Kidney (tissue), 13 donors: ENCODE measurements at regions not wholly inside any gene's neighbourhood (a gene's known extent, or its start where the extent isn't known, plus 50 kb on each side); places are given as distances from the start of the nearest gene placed in this dataset.

Experiments used
- DNase-seq, 5 donors: peaks; one replicate each; pipeline ENCODE4 v3.0.0-alpha.2; 2013 to 2020
- FAIRE-seq: peaks from 2 replicates; lab custom pipeline; 2012; peaks lifted over from hg19 to GRCh38; lab: Jason Lieb, UNC
- H3K27ac ChIP-seq, 2 donors: one replicate each; pipeline ENCODE4 v1.7.0; 2013; ENCODE audit warnings: low read depth in 2 of 2, low read length in 2 of 2, inconsistent platforms in 1 of 2
- H3K27me3 ChIP-seq: one replicate; pipeline ENCODE4 v1.7.1; 2013; ENCODE audit warnings: low read length, inconsistent platforms; ENCODE audit not compliant: control insufficient read depth, insufficient read depth
- H3K36me3 ChIP-seq, 3 donors: one replicate each; pipeline versions ENCODE4 v1.7.0 to v1.7.1; 2013; ENCODE audit warnings: low read length in 3 of 3, control low read depth in 1 of 3, inconsistent platforms in 1 of 3; ENCODE audit not compliant: insufficient read depth in 3 of 3, control insufficient read depth in 2 of 3
- H3K4me1 ChIP-seq, 3 donors: one replicate each; pipeline versions ENCODE4 v1.7.0 to v1.7.1; 2013; ENCODE audit warnings: low read length in 3 of 3, inconsistent platforms in 1 of 3, low read depth in 1 of 3; ENCODE audit not compliant: control insufficient read depth in 2 of 3, insufficient read depth in 2 of 3
- H3K4me3 ChIP-seq, 3 donors: one replicate each; pipeline versions ENCODE4 v1.7.0 to v1.8.1; 2013; ENCODE audit warnings: low read length in 3 of 3, control low read depth in 1 of 3, inconsistent platforms in 1 of 3
- H3K9ac ChIP-seq, 3 donors: one replicate each; pipeline versions ENCODE4 v1.7.0 to v1.7.1; 2013; ENCODE audit warnings: low read length in 3 of 3, control low read depth in 1 of 3, inconsistent platforms in 1 of 3
- H3K9me3 ChIP-seq, 3 donors: one replicate each; pipeline versions ENCODE4 v1.7.0 to v1.7.1; 2013; ENCODE audit warnings: low read length in 3 of 3, control low read depth in 1 of 3, inconsistent platforms in 1 of 3; ENCODE audit not compliant: control insufficient read depth in 2 of 3, insufficient read depth in 1 of 3
- intact Hi-C: fragments of 100-400 bp; cut with DNase I; formaldehyde crosslinking; loops from one replicate; pipeline ENCODE4 v1.11.1; 2022
- TF ChIP-seq, protein P1 (sequence below): IDR thresholded peaks from 3 replicates; pipeline ENCODE4 v1.5.1; 2012; ENCODE audit warnings: mild to moderate bottlenecking, moderate library complexity, borderline replicate concordance; ENCODE audit not compliant: insufficient read depth; ENCODE audit errors: extremely low read depth
- donor health status: control.
- donor health status: control.
- donor health status: control.
- donor health status: control.
- donor health status: control.
- donor health status: DM: yes; HTN: yes; CAD: no.
- donor health status: Normal renal cell carcinoma (clear cell type).

DNA sequence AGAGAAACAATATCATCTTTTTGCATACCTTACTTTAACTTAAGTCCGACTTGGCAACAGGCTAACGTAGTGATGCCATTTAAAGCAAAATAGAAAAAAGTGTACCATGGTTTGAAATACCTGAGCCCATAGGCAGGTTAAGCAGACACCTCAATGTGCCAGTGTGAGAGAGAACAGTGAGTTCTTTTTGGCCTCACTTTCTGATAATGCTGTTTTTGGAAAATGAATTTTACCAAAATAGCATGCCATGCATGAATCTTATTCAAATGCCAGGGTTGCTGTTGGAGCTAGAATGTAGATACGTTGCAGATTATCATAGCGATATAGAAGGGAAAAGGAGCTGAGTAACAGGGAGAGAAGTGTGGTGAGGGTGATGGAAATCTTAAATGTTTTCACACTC is 170.2 kb downstream of the OTOR start:
- H3K9ac ChIP-seq: no peak overlapping the region
- intact Hi-C loops: no loop called here
- DNase-seq: no peak
- TF ChIP-seq, protein P1, sequence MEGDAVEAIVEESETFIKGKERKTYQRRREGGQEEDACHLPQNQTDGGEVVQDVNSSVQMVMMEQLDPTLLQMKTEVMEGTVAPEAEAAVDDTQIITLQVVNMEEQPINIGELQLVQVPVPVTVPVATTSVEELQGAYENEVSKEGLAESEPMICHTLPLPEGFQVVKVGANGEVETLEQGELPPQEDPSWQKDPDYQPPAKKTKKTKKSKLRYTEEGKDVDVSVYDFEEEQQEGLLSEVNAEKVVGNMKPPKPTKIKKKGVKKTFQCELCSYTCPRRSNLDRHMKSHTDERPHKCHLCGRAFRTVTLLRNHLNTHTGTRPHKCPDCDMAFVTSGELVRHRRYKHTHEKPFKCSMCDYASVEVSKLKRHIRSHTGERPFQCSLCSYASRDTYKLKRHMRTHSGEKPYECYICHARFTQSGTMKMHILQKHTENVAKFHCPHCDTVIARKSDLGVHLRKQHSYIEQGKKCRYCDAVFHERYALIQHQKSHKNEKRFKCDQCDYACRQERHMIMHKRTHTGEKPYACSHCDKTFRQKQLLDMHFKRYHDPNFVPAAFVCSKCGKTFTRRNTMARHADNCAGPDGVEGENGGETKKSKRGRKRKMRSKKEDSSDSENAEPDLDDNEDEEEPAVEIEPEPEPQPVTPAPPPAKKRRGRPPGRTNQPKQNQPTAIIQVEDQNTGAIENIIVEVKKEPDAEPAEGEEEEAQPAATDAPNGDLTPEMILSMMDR: no peak
- no peak overlapping the region for H3K4me3 ChIP-seq
- H3K4me1 ChIP-seq: no peaks in the 10 kb centered on the region
- no peak overlapping the region for H3K27ac ChIP-seq
- H3K9me3 ChIP-seq: no peaks in the 10 kb centered on the region
- FAIRE-seq: no peak
- no peaks in the 10 kb centered on the region for H3K27me3 ChIP-seq
- H3K36me3 ChIP-seq: no peaks in the 10 kb centered on the region

- no peak for FAIRE-seq
Measured at GRCh38 chr20:16919841-16920240, 171.7 kb downstream of the OTOR start.

GRCh38 chr20:16922834-16923233 is 174.7 kb downstream of the OTOR start:
- TF ChIP-seq, protein P1: no peak
- no peaks in the 10 kb centered on the region for H3K36me3 ChIP-seq
- intact Hi-C loops: no loop called here
- H3K4me1 ChIP-seq: no peaks in the 10 kb centered on the region
- H3K9me3 ChIP-seq: peaks cover 0 to 2% (median 0%) of the 10 kb centered on the region in 3 donors
- H3K27ac ChIP-seq: no peak overlapping the region
- DNase-seq (peak in 2 of 5 donors; percentile 17 to 42), FAIRE-seq (no peak)
- H3K9ac ChIP-seq: no peak overlapping the region
- no peak overlapping the region for H3K4me3 ChIP-seq
- no peaks in the 10 kb centered on the region for H3K27me3 ChIP-seq

More at GRCh38 chr20:16919841-16920240, 171.7 kb downstream of the OTOR start:
- no peak for DNase-seq
- peaks cover 0 to 2% (median 0%) of the 10 kb centered on the region in 3 donors for H3K9me3 ChIP-seq
- no peak overlapping the region for H3K4me3 ChIP-seq
- H3K9ac ChIP-seq: no peak overlapping the region
- H3K36me3 ChIP-seq: no peaks in the 10 kb centered on the region
- intact Hi-C loops: no loop called here
- TF ChIP-seq, protein P1: no peak
- no peak overlapping the region for H3K27ac ChIP-seq
- no peaks in the 10 kb centered on the region for H3K4me1 ChIP-seq
- H3K27me3 ChIP-seq: no peaks in the 10 kb centered on the region
